ENCODE measurements at regions not wholly inside any gene's neighbourhood (a gene's known extent, or its start where the extent isn't known, plus 50 kb on each side); places are given as distances from the start of the nearest gene placed in this dataset.

DNA sequence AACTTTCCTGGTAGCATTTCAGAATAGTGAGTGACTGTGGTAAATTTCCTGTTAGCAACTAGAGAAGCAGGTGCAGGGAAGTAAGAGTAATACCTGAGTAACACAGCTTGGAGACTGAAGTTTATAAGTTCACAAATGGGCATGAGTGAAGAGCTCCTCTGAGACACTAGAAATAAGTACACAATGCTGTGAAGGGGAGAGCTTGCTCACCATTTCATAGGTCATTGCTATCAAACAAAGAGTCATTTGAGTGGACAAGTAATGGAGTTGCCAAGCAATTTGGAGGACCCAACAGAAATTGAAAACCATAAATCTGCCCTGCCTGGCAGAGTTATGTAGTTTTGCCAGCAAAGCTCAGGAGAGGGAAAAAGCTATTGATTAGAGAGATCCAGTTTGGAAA, 523.6 kb downstream of the TRAM1L1 start:
- no peak overlapping the region for H2AFZ ChIP-seq
- no peak overlapping the region for H3K4me3 Mint-ChIP-seq
- H3F3A ChIP-seq (replicated peaks; ENCODE audit: low read depth), result no peaks in the 10 kb centered on the region
- DNase-seq (ENCODE audit: low spot score) (no peak), ATAC-seq (no peak)
- H3K27ac ChIP-seq (ENCODE audit: low read depth), result no peak overlapping the region
- H3K4me1 ChIP-seq (ENCODE audit: insufficient read depth), result no peaks in the 10 kb centered on the region
- peaks cover 7% of the 10 kb centered on the region for H3K9me2 ChIP-seq (ENCODE audit: insufficient read depth)
- H3K36me3 Mint-ChIP-seq (ENCODE audit: low read depth), result peaks cover 2% of the 10 kb centered on the region; the same call in 1 of the 3 replicates
- no peaks in the 10 kb centered on the region for H3K4me1 Mint-ChIP-seq
- H3K36me3 ChIP-seq (ENCODE audit: insufficient read depth), result no peaks in the 10 kb centered on the region
- no peaks in the 10 kb centered on the region for H3K79me2 ChIP-seq (replicated peaks; ENCODE audit: insufficient read depth)
- H3K4me3 ChIP-seq, result no peak overlapping the region
- H3K9me3 Mint-ChIP-seq, result peaks cover 9% of the 10 kb centered on the region; the same call in 2 of the 3 replicates
- no peak overlapping the region for H3K4me2 ChIP-seq
- TF ChIP-seq STAT1 (IDR thresholded peaks at IDR 0.05; ENCODE audit: unreplicated experiment), result no peak
- no peak for TF ChIP-seq EZH2phosphoT487 (IDR thresholded peaks at IDR 0.05; ENCODE audit: unreplicated experiment)
- TF ChIP-seq POLR2AphosphoS5 (IDR thresholded peaks at IDR 0.05; ENCODE audit: low read depth), result no peak
- no peak for TF ChIP-seq CREB1 (CRISPR knock-in tag; IDR thresholded peaks at IDR 0.05; ENCODE audit: low read depth)
- TF ChIP-seq ZNF331 (CRISPR knock-in tag; IDR thresholded peaks at IDR 0.05; ENCODE audit: low read depth), result no peak
- no peak for TF ChIP-seq EZH2 (IDR thresholded peaks at IDR 0.05; ENCODE audit: low read depth, unreplicated experiment)
- TF ChIP-seq, protein P1, sequence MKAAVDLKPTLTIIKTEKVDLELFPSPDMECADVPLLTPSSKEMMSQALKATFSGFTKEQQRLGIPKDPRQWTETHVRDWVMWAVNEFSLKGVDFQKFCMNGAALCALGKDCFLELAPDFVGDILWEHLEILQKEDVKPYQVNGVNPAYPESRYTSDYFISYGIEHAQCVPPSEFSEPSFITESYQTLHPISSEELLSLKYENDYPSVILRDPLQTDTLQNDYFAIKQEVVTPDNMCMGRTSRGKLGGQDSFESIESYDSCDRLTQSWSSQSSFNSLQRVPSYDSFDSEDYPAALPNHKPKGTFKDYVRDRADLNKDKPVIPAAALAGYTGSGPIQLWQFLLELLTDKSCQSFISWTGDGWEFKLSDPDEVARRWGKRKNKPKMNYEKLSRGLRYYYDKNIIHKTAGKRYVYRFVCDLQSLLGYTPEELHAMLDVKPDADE (IDR thresholded peaks at IDR 0.05), result no peak
- no peak for TF ChIP-seq ZNF114 (CRISPR knock-in tag; IDR thresholded peaks at IDR 0.05)
- no peak for TF ChIP-seq CTCF (conservative IDR thresholded peaks at IDR 0.05; ENCODE audit: low read depth in 2 of 2)
- no peak for TF ChIP-seq JUNB (IDR thresholded peaks at IDR 0.05; ENCODE audit: unreplicated experiment)
- TF ChIP-seq NANOG (IDR thresholded peaks at IDR 0.05; ENCODE audit: borderline replicate concordance), result no peak
- TF ChIP-seq, protein P2, sequence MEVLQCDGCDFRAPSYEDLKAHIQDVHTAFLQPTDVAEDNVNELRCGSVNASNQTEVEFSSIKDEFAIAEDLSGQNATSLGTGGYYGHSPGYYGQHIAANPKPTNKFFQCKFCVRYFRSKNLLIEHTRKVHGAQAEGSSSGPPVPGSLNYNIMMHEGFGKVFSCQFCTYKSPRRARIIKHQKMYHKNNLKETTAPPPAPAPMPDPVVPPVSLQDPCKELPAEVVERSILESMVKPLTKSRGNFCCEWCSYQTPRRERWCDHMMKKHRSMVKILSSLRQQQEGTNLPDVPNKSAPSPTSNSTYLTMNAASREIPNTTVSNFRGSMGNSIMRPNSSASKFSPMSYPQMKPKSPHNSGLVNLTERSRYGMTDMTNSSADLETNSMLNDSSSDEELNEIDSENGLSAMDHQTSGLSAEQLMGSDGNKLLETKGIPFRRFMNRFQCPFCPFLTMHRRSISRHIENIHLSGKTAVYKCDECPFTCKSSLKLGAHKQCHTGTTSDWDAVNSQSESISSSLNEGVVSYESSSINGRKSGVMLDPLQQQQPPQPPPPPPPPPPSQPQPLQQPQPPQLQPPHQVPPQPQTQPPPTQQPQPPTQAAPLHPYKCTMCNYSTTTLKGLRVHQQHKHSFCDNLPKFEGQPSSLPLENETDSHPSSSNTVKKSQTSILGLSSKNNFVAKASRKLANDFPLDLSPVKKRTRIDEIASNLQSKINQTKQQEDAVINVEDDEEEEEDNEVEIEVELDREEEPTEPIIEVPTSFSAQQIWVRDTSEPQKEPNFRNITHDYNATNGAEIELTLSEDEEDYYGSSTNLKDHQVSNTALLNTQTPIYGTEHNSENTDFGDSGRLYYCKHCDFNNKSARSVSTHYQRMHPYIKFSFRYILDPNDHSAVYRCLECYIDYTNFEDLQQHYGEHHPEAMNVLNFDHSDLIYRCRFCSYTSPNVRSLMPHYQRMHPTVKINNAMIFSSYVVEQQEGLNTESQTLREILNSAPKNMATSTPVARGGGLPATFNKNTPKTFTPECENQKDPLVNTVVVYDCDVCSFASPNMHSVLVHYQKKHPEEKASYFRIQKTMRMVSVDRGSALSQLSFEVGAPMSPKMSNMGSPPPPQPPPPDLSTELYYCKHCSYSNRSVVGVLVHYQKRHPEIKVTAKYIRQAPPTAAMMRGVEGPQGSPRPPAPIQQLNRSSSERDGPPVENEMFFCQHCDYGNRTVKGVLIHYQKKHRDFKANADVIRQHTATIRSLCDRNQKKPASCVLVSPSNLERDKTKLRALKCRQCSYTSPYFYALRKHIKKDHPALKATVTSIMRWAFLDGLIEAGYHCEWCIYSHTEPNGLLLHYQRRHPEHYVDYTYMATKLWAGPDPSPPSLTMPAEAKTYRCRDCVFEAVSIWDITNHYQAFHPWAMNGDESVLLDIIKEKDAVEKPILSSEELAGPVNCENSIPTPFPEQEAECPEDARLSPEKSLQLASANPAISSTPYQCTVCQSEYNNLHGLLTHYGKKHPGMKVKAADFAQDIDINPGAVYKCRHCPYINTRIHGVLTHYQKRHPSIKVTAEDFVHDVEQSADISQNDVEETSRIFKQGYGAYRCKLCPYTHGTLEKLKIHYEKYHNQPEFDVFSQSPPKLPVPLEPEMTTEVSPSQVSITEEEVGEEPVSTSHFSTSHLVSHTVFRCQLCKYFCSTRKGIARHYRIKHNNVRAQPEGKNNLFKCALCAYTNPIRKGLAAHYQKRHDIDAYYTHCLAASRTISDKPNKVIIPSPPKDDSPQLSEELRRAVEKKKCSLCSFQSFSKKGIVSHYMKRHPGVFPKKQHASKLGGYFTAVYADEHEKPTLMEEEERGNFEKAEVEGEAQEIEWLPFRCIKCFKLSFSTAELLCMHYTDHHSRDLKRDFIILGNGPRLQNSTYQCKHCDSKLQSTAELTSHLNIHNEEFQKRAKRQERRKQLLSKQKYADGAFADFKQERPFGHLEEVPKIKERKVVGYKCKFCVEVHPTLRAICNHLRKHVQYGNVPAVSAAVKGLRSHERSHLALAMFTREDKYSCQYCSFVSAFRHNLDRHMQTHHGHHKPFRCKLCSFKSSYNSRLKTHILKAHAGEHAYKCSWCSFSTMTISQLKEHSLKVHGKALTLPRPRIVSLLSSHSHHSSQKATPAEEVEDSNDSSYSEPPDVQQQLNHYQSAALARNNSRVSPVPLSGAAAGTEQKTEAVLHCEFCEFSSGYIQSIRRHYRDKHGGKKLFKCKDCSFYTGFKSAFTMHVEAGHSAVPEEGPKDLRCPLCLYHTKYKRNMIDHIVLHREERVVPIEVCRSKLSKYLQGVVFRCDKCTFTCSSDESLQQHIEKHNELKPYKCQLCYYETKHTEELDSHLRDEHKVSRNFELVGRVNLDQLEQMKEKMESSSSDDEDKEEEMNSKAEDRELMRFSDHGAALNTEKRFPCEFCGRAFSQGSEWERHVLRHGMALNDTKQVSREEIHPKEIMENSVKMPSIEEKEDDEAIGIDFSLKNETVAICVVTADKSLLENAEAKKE (CRISPR knock-in tag; IDR thresholded peaks at IDR 0.05), result no peak
- TF ChIP-seq, protein P3, sequence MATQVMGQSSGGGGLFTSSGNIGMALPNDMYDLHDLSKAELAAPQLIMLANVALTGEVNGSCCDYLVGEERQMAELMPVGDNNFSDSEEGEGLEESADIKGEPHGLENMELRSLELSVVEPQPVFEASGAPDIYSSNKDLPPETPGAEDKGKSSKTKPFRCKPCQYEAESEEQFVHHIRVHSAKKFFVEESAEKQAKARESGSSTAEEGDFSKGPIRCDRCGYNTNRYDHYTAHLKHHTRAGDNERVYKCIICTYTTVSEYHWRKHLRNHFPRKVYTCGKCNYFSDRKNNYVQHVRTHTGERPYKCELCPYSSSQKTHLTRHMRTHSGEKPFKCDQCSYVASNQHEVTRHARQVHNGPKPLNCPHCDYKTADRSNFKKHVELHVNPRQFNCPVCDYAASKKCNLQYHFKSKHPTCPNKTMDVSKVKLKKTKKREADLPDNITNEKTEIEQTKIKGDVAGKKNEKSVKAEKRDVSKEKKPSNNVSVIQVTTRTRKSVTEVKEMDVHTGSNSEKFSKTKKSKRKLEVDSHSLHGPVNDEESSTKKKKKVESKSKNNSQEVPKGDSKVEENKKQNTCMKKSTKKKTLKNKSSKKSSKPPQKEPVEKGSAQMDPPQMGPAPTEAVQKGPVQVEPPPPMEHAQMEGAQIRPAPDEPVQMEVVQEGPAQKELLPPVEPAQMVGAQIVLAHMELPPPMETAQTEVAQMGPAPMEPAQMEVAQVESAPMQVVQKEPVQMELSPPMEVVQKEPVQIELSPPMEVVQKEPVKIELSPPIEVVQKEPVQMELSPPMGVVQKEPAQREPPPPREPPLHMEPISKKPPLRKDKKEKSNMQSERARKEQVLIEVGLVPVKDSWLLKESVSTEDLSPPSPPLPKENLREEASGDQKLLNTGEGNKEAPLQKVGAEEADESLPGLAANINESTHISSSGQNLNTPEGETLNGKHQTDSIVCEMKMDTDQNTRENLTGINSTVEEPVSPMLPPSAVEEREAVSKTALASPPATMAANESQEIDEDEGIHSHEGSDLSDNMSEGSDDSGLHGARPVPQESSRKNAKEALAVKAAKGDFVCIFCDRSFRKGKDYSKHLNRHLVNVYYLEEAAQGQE (IDR thresholded peaks at IDR 0.05; ENCODE audit: unreplicated experiment), result no peak
- no peaks in the 10 kb centered on the region for H3K27me3 Mint-ChIP-seq (ENCODE audit: insufficient read depth, low read depth, poor library complexity)
- H3K27me3 ChIP-seq (ENCODE audit: insufficient read depth), result no peaks in the 10 kb centered on the region
- H3K27ac Mint-ChIP-seq, result no peak overlapping the region
- no peaks in the 10 kb centered on the region for H4K20me1 ChIP-seq (replicated peaks; ENCODE audit: insufficient read depth)

All from GM23338 (cell line).